ENCODE measurements at regions not wholly inside any gene's neighbourhood (a gene's known extent, or its start where the extent isn't known, plus 50 kb on each side); places are given as distances from the start of the nearest gene placed in this dataset.

DNA sequence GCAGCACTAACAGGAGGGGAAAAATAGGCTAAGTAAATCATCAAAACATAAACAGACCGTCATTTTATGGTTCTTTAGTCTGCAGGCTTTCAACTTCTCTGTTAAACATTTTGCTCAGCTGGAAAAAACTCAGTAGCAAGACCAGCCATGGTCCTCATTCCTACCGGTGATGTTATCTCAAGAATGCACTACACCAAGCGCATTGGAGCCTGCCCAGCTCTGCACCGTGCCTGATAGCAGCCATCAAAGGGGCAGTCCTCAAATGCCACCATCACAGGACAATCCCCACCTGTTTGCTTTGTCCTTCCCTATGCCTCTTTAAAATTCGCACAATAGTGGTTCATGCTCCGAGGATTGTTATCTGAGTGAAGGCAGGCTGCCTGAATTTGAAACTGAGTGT lies 181.5 kb upstream of the MON1B start:
- DNase-seq (ENCODE audit: extremely low spot score, unreplicated experiment): no peak
- Mint-ChIP-seq H3K27me3 (no peaks in the 10 kb centered on the region), H3K27ac (no peak overlapping the region), H3K4me1 (ENCODE audit: unreplicated experiment) (no peaks in the 10 kb centered on the region), H3K4me3 (no peak overlapping the region), H3K36me3 (no peaks in the 10 kb centered on the region), H3K9me3 (no peaks in the 10 kb centered on the region)
- no peak for TF ChIP-seq CTCF (conservative IDR thresholded peaks at IDR 0.05)

GRCh38 chr16:77014441-77014840 lies 176.5 kb upstream of the MON1B start:
- H3K9me3 Mint-ChIP-seq: no peaks in the 10 kb centered on the region
- DNase-seq (ENCODE audit: extremely low spot score, unreplicated experiment): no peak
- peaks cover 3% of the 10 kb centered on the region for H3K27me3 Mint-ChIP-seq
- no peak for TF ChIP-seq CTCF (conservative IDR thresholded peaks at IDR 0.05)
- H3K27ac Mint-ChIP-seq: no peak overlapping the region
- H3K4me3 Mint-ChIP-seq: no peak overlapping the region
- no peaks in the 10 kb centered on the region for H3K4me1 Mint-ChIP-seq (ENCODE audit: unreplicated experiment)
- no peaks in the 10 kb centered on the region for H3K36me3 Mint-ChIP-seq

GRCh38 chr16:77030600-77030999 lies 160.4 kb upstream of the MON1B start:
- H3K27me3 Mint-ChIP-seq: peaks cover 15% of the 10 kb centered on the region
- no peak for TF ChIP-seq CTCF (conservative IDR thresholded peaks at IDR 0.05)
- no peak overlapping the region for H3K27ac Mint-ChIP-seq
- H3K36me3 Mint-ChIP-seq: no peaks in the 10 kb centered on the region
- no peak overlapping the region for H3K4me3 Mint-ChIP-seq
- no peaks in the 10 kb centered on the region for H3K9me3 Mint-ChIP-seq
- no peaks in the 10 kb centered on the region for H3K4me1 Mint-ChIP-seq (ENCODE audit: unreplicated experiment)
- DNase-seq (ENCODE audit: extremely low spot score, unreplicated experiment): no peak

DNA sequence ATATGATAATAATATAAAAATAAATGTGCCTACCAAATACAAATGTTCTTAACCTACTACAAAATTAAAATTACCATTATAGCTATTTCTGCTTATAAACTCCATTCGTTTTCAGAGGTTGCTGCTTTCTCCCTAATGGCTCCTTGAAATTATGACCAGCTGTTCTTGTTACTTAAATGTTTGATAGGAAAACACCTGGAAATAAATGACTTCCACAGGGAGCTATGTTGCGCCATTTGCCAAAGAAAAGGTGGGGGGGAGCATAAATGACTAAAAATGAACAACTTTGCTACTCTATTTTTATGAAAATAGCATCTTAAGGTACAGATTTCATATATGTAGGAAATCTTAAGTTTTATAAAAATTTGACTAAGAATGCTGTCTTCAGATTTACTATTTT lies 157.5 kb upstream of the MON1B start:
- H3K9me3 Mint-ChIP-seq: no peaks in the 10 kb centered on the region
- H3K27ac Mint-ChIP-seq: no peak overlapping the region
- H3K4me3 Mint-ChIP-seq: no peak overlapping the region
- H3K4me1 Mint-ChIP-seq (ENCODE audit: unreplicated experiment): no peaks in the 10 kb centered on the region
- H3K27me3 Mint-ChIP-seq: peaks cover 15% of the 10 kb centered on the region
- no peak for DNase-seq (ENCODE audit: extremely low spot score, unreplicated experiment)
- no peaks in the 10 kb centered on the region for H3K36me3 Mint-ChIP-seq
- TF ChIP-seq CTCF (conservative IDR thresholded peaks at IDR 0.05): no peak

DNA sequence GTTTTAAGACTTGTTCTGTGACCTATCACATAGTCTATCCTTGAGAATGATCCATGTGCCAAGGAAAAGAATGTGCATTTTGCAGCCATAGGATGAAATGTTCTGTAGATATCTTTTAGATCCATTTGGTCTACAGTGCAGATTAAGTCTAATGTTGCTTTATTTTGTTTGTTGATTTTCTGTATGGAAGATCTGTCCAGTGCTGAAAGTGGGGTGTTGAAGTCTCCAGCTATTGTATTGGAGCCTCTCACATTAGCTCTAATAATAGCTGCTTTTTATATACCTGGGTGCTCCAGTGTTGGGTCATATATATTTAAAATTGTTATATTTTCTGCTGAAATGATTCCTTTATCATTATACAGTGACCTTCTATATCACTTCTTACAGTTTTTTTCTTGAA lies 155.6 kb upstream of the MON1B start:
- Mint-ChIP-seq H3K27ac (no peak overlapping the region), H3K9me3 (no peaks in the 10 kb centered on the region), H3K36me3 (no peaks in the 10 kb centered on the region), H3K4me3 (no peak overlapping the region), H3K27me3 (peaks cover 8% of the 10 kb centered on the region), H3K4me1 (ENCODE audit: unreplicated experiment) (no peaks in the 10 kb centered on the region)
- no peak for DNase-seq (ENCODE audit: extremely low spot score, unreplicated experiment)
- TF ChIP-seq CTCF (conservative IDR thresholded peaks at IDR 0.05): no peak

GRCh38 chr16:77037696-77038347 lies 153.2 kb upstream of the MON1B start:
- Mint-ChIP-seq H3K9me3 (no peaks in the 10 kb centered on the region), H3K27me3 (no peaks in the 10 kb centered on the region), H3K27ac (no peak overlapping the region), H3K4me1 (ENCODE audit: unreplicated experiment) (no peaks in the 10 kb centered on the region), H3K4me3 (no peak overlapping the region), H3K36me3 (no peaks in the 10 kb centered on the region)
- no peak for DNase-seq (ENCODE audit: extremely low spot score, unreplicated experiment)
- no peak for TF ChIP-seq CTCF (conservative IDR thresholded peaks at IDR 0.05)

Data from type B pancreatic cell (in vitro differentiated cells).